GM12891 (cell line): ENCODE measurements at regions not wholly inside any gene's neighbourhood (a gene's known extent, or its start where the extent isn't known, plus 50 kb on each side); places are given as distances from the start of the nearest gene placed in this dataset.

ENCODE experiments used
- POLR2A ChIP-seq: IDR thresholded peaks from 2 replicates; pipeline ENCODE4 v1.6.1; 2011; ENCODE audit warnings: low read depth, low read length, control low read depth
- POLR2AphosphoS5 ChIP-seq: IDR thresholded peaks from 2 replicates; pipeline ENCODE4 v1.6.1; 2011; ENCODE audit warnings: low read depth, low read length, control low read depth
- SPI1 ChIP-seq: IDR thresholded peaks from 2 replicates; pipeline ENCODE4 v1.6.1; 2011; ENCODE audit warnings: low read depth, low read length, control low read depth

- no peak for TF ChIP-seq POLR2AphosphoS5
- no peak for TF ChIP-seq SPI1
- TF ChIP-seq POLR2A, result no peak
Measured at GRCh38 chr9:96029722-96030530, 154.4 kb downstream of the ERCC6L2 start.
